Endothelial cell of umbilical vein (primary cell): ENCODE measurements at regions not wholly inside any gene's neighbourhood (a gene's known extent, or its start where the extent isn't known, plus 50 kb on each side); places are given as distances from the start of the nearest gene placed in this dataset.

Experiments
- BruUV-seq: library from RNA; stranded (reverse); fragments of 400-500 nt; replicated peaks from 2 replicates; lab custom pipeline; 2021; lab: Mats Ljungman, UMichigan
- CTCF ChIA-PET: fragments of 300-600, 350-600 bp; sonication (Branson Sonifier 250); formaldehyde crosslinking; loops from one replicate; lab custom pipeline; 2021; ENCODE audit warnings: antibody characterized with exemption, inconsistent platforms; lab: Charles Lee
- POLR2A ChIA-PET: fragments of 300-600, 350-600 bp; sonication (Branson Sonifier 250); formaldehyde crosslinking; loops from one replicate; lab custom pipeline; 2021; ENCODE audit warnings: antibody characterized with exemption, inconsistent platforms; lab: Charles Lee
- DNase-seq: peaks from one replicate; pipeline ENCODE4 v3.0.0-alpha.2; 2011; ENCODE audit warnings: low read depth, low spot score
- FAIRE-seq: peaks from 2 replicates; lab custom pipeline; 2011; peaks lifted over from hg19 to GRCh38; lab: Jason Lieb, UNC
- H2AFZ ChIP-seq: 2 replicates; pipeline ENCODE4 v1.6.0; 2012; ENCODE audit warnings: low read depth, low read length, control low read depth, inconsistent platforms
- H3K27ac ChIP-seq: 2 replicates; pipeline ENCODE4 v1.5.1; 2011; ENCODE audit warnings: low read depth, mild to moderate bottlenecking, control low read depth, low read length, moderate library complexity; ENCODE audit not compliant: insufficient read depth
- H3K27me3 ChIP-seq, 2 experiments: 2 replicates each; pipeline versions ENCODE4 v1.6.0 to v1.6.1; 2011; ENCODE audit warnings: low read length in 2 of 2, mixed read lengths in 1 of 2; ENCODE audit not compliant: control insufficient read depth in 2 of 2, insufficient read depth in 2 of 2
- H3K36me3 ChIP-seq, 2 experiments: 2 replicates in 1 of 2; 3 replicates in 1 of 2; pipeline ENCODE4 v1.5.1; 2011; ENCODE audit warnings: low read length in 2 of 2, mild to moderate bottlenecking in 1 of 2, moderate library complexity in 1 of 2; ENCODE audit not compliant: control insufficient read depth in 2 of 2, insufficient read depth in 2 of 2; ENCODE audit errors: extremely low read depth in 1 of 2
- H3K4me1 ChIP-seq: 3 replicates; pipeline ENCODE4 v1.5.1; 2011; ENCODE audit warnings: mild to moderate bottlenecking, low read length; ENCODE audit not compliant: control insufficient read depth, insufficient read depth; ENCODE audit errors: extremely low read depth
- H3K4me2 ChIP-seq: 2 replicates; pipeline ENCODE4 v1.6.1; 2011; ENCODE audit warnings: low read length, control low read depth, mixed read lengths; ENCODE audit not compliant: insufficient read depth
- H3K4me3 ChIP-seq, 3 experiments: fragments of 200-600 bp in 1 of 3; sonication (generic), shearing (Covaris generic) in 1 of 3; replicated peaks in 1 of 3; 2 replicates each; pipeline ENCODE4 v1.5.1; 2011 to 2016; ENCODE audit warnings: control low read depth in 3 of 3, low read length in 3 of 3, mild to moderate bottlenecking in 2 of 3, inconsistent platforms in 1 of 3, low read depth in 1 of 3, moderate library complexity in 1 of 3; ENCODE audit not compliant: insufficient read depth in 1 of 3
- H3K79me2 ChIP-seq: 2 replicates; pipeline ENCODE4 v1.6.0; 2012; ENCODE audit warnings: low read length, inconsistent platforms; ENCODE audit not compliant: control insufficient read depth, insufficient read depth
- H3K9ac ChIP-seq: replicated peaks from 2 replicates; pipeline ENCODE3; 2011; ENCODE audit warnings: low read length, control low read depth; ENCODE audit not compliant: insufficient read depth; ENCODE audit errors: extremely low read depth
- H3K9me1 ChIP-seq: replicated peaks from 3 replicates; pipeline ENCODE4 v1.6.0; 2011; ENCODE audit warnings: mild to moderate bottlenecking, low read length; ENCODE audit not compliant: control insufficient read depth, insufficient read depth; ENCODE audit errors: extremely low read depth
- H3K9me3 ChIP-seq: replicated peaks from 2 replicates; pipeline ENCODE4 v1.5.1; 2012; ENCODE audit warnings: low read length, inconsistent platforms; ENCODE audit not compliant: control insufficient read depth, insufficient read depth
- H4K20me1 ChIP-seq: replicated peaks from 2 replicates; pipeline ENCODE3; 2011; ENCODE audit warnings: mild to moderate bottlenecking, low read length; ENCODE audit not compliant: control insufficient read depth, insufficient read depth; ENCODE audit errors: extremely low read depth
- CTCF ChIP-seq, 2 donors: IDR thresholded peaks; 1 replicate in 1 of 2; 2 replicates in 1 of 2; pipeline ENCODE4 v1.5.1; 2011; ENCODE audit warnings: low read length in 2 of 2, mild to moderate bottlenecking in 2 of 2, moderate library complexity in 2 of 2, control low read depth in 1 of 2, inconsistent platforms in 1 of 2, low read depth in 1 of 2; ENCODE audit not compliant: insufficient read depth in 1 of 2; ENCODE audit errors: extremely low read depth in 1 of 2
- EZH2 ChIP-seq: IDR thresholded peaks from 2 replicates; pipeline ENCODE4 v1.6.1; 2012; ENCODE audit warnings: borderline replicate concordance, low read depth, mild to moderate bottlenecking, moderate library complexity, low read length, inconsistent platforms; ENCODE audit not compliant: severe bottlenecking
- FOS ChIP-seq: IDR thresholded peaks from 2 replicates; pipeline ENCODE4 v1.6.1; 2011; ENCODE audit warnings: mild to moderate bottlenecking, low read length, moderate library complexity, borderline replicate concordance; ENCODE audit not compliant: insufficient read depth
- GATA2 ChIP-seq: IDR thresholded peaks from 2 replicates; pipeline ENCODE4 v1.7.0; 2011; ENCODE audit warnings: low read depth, mild to moderate bottlenecking, moderate library complexity, mixed read lengths, low read length; ENCODE audit not compliant: insufficient read length, insufficient read depth
- JUN ChIP-seq: IDR thresholded peaks from 2 replicates; pipeline ENCODE4 v1.6.1; 2011; ENCODE audit warnings: borderline replicate concordance, low read depth; ENCODE audit not compliant: insufficient read length, insufficient read depth
- MAX ChIP-seq: IDR thresholded peaks from 2 replicates; pipeline ENCODE4 v1.6.1; 2011; ENCODE audit not compliant: insufficient read depth, insufficient read length
- MYC ChIP-seq: IDR thresholded peaks from one replicate; pipeline ENCODE4 v1.6.1; 2011; ENCODE audit warnings: mild to moderate bottlenecking, low read depth, low read length
- POLR2A ChIP-seq: IDR thresholded peaks from 2 replicates; pipeline ENCODE4 v1.6.1; 2012; ENCODE audit warnings: low read depth, mild to moderate bottlenecking, control low read depth, low read length
- POLR2AphosphoS5 ChIP-seq: IDR thresholded peaks from 2 replicates; pipeline ENCODE4 v1.6.1; 2012; ENCODE audit warnings: low read depth, mild to moderate bottlenecking, control low read depth, low read length, moderate library complexity; ENCODE audit not compliant: insufficient read depth
- dilution Hi-C: fragments of 300-500 bp; cut with MboI; formaldehyde crosslinking; loops from one replicate; pipeline ENCODE4 v1.15.0; 2019; ENCODE audit warnings: low sequenced_read_pairs; ENCODE audit not compliant: extremely low pct_ligation_motif_present
- intact Hi-C: fragments of 100-400 bp; cut with micrococcal nuclease; formaldehyde crosslinking; loops from one replicate; pipeline ENCODE4 v1.10.0; 2022

GRCh38 chr10:94107191-94107590 is 113.5 kb downstream of the PLCE1 start:
- H3K27ac ChIP-seq = no peak overlapping the region
- POLR2A ChIA-PET = no interaction called here
- BruUV-seq = no TSS peak
- no peaks in the 10 kb centered on the region for H3K79me2 ChIP-seq
- H3K4me2 ChIP-seq = no peak overlapping the region
- no peaks in the 10 kb centered on the region for H3K9me3 ChIP-seq
- intact Hi-C loops (no loop called here), dilution Hi-C loops (no loop called here)
- peaks cover 2% of the 10 kb centered on the region in 2 experiments for H3K27me3 ChIP-seq
- peaks cover 2% of the 10 kb centered on the region for H3K4me1 ChIP-seq
- DNase-seq (no peak), FAIRE-seq (no peak)
- TF ChIP-seq FOS = no peak
- no peak for TF ChIP-seq MYC
- TF ChIP-seq CTCF (IDR thresholded peaks at IDR 0.05; ENCODE audit: extremely low read depth in 1 of 2, insufficient read depth in 1 of 2, low read depth in 1 of 2, low read length in 2 of 2) = no peak
- TF ChIP-seq JUN = no peak
- no peaks in the 10 kb centered on the region for H3K36me3 ChIP-seq
- H4K20me1 ChIP-seq = no peaks in the 10 kb centered on the region
- H3K4me3 ChIP-seq = no peak overlapping the region
- no peak overlapping the region for H2AFZ ChIP-seq
- no peak overlapping the region for H3K9ac ChIP-seq
- no peaks in the 10 kb centered on the region for H3K9me1 ChIP-seq
- CTCF ChIA-PET = interaction anchor here (1.5 kb wide), 1 partner anchor 25 kb away, joined by 3 read pairs; no protein-coding TSS in a partner anchor

- Histone ChIP-seq H3K36me3 (no peaks in the 10 kb centered on the region), H3K4me1 (peaks cover 2% of the 10 kb centered on the region), H3K27ac (no peak overlapping the region), H2AFZ (no peak overlapping the region), H3K4me3 (no peak overlapping the region), H3K79me2 (no peaks in the 10 kb centered on the region), H3K27me3 (peaks cover 2% of the 10 kb centered on the region in 2 experiments), H3K9me3 (no peaks in the 10 kb centered on the region), H4K20me1 (no peaks in the 10 kb centered on the region), H3K4me2 (no peak overlapping the region), H3K9ac (no peak overlapping the region), H3K9me1 (no peaks in the 10 kb centered on the region)
- dilution Hi-C loops (no loop called here), intact Hi-C loops (no loop called here)
- CTCF ChIA-PET = interaction anchor here (1.5 kb wide), 1 partner anchor 26 kb away, joined by 3 read pairs; no protein-coding TSS in a partner anchor
- BruUV-seq = no TSS peak
- no peak for FAIRE-seq
- DNase-seq = no peak
- no peak for TF ChIP-seq CTCF (IDR thresholded peaks at IDR 0.05; ENCODE audit: extremely low read depth in 1 of 2, insufficient read depth in 1 of 2, low read depth in 1 of 2, low read length in 2 of 2)
- TF ChIP-seq EZH2 = no peak
- no peak for TF ChIP-seq POLR2A
- TF ChIP-seq POLR2AphosphoS5 = no peak
- no peak for TF ChIP-seq FOS
- TF ChIP-seq MAX = no peak
- no peak for TF ChIP-seq JUN
- TF ChIP-seq GATA2 = no peak
- no peak for TF ChIP-seq MYC
- POLR2A ChIA-PET = no interaction called here
Measured at GRCh38 chr10:94108200-94108599, 114.5 kb downstream of the PLCE1 start.
